Mesendoderm (in vitro differentiated cells): ENCODE measurements at regions not wholly inside any gene's neighbourhood (a gene's known extent, or its start where the extent isn't known, plus 50 kb on each side); places are given as distances from the start of the nearest gene placed in this dataset.

Experiments used
- DNase-seq: peaks from one replicate; pipeline ENCODE4 v3.0.0; 2013
- H2AK5ac ChIP-seq: 2 replicates; pipeline ENCODE4 v1.6.1; 2013; ENCODE audit warnings: low read length, inconsistent platforms
- H2BK120ac ChIP-seq: 2 replicates; pipeline ENCODE4 v1.6.1; 2013; ENCODE audit warnings: low read depth, mild to moderate bottlenecking, low read length, moderate library complexity, mixed read lengths
- H2BK15ac ChIP-seq: replicated peaks from 2 replicates; pipeline ENCODE4 v1.6.1; 2013; ENCODE audit warnings: low read depth, mild to moderate bottlenecking, moderate library complexity
- H2BK5ac ChIP-seq: 2 replicates; pipeline ENCODE4 v1.6.1; 2013; ENCODE audit warnings: low read length, inconsistent platforms
- H3K18ac ChIP-seq: 2 replicates; pipeline ENCODE4 v1.6.1; 2013; ENCODE audit warnings: mild to moderate bottlenecking, low read length, mixed read lengths
- H3K23ac ChIP-seq: one replicate; pipeline ENCODE4 v1.6.1; 2013; ENCODE audit warnings: low read length
- H3K27ac ChIP-seq: 2 replicates; pipeline ENCODE4 v1.5.1; 2013; ENCODE audit warnings: low read depth, mild to moderate bottlenecking, inconsistent platforms, low read length, moderate library complexity
- H3K27me3 ChIP-seq: 2 replicates; pipeline ENCODE4 v1.6.1; 2013; ENCODE audit warnings: low read length, control low read depth, mild to moderate bottlenecking, inconsistent platforms; ENCODE audit not compliant: insufficient read depth, poor library complexity
- H3K36me3 ChIP-seq: 2 replicates; pipeline ENCODE4 v1.6.1; 2013; ENCODE audit warnings: low read length, inconsistent platforms; ENCODE audit not compliant: control insufficient read depth, insufficient read depth
- H3K4ac ChIP-seq: one replicate; pipeline ENCODE4 v1.6.1; 2013; ENCODE audit warnings: low read depth, mild to moderate bottlenecking, low read length, moderate library complexity
- H3K4me1 ChIP-seq: 2 replicates; pipeline ENCODE4 v1.6.1; 2013; ENCODE audit warnings: low read depth, low read length, inconsistent platforms; ENCODE audit not compliant: control insufficient read depth
- H3K4me2 ChIP-seq: 2 replicates; pipeline ENCODE4 v1.6.1; 2013; ENCODE audit warnings: low read length
- H3K4me3 ChIP-seq: 2 replicates; pipeline ENCODE4 v1.5.1; 2013; ENCODE audit warnings: mild to moderate bottlenecking, low read length
- H3K56ac ChIP-seq: one replicate; pipeline ENCODE4 v1.6.1; 2013; ENCODE audit warnings: low read length
- H3K79me1 ChIP-seq: 2 replicates; pipeline ENCODE4 v1.6.1; 2013; ENCODE audit warnings: low read length, inconsistent platforms
- H3K79me2 ChIP-seq: 2 replicates; pipeline ENCODE4 v1.6.1; 2013; ENCODE audit warnings: mild to moderate bottlenecking, low read length; ENCODE audit not compliant: control insufficient read depth, insufficient read depth
- H3K9ac ChIP-seq: 2 replicates; pipeline ENCODE4 v1.6.1; 2013; ENCODE audit warnings: low read length, inconsistent platforms
- H4K5ac ChIP-seq: one replicate; pipeline ENCODE4 v1.6.1; 2013; ENCODE audit warnings: low read length
- H4K8ac ChIP-seq: one replicate; pipeline ENCODE4 v1.6.1; 2013; ENCODE audit warnings: low read depth, mild to moderate bottlenecking, control low read depth, low read length, moderate library complexity
- WGBS: extraction: QIAGEN DNeasy Blood & Tissue Kit; methylation state at CpG from one replicate; pipeline ENCODE4 v1.1.7; 2013; ENCODE audit warnings: low lambda C conversion rate, missing lambda C conversion rate; ENCODE audit not compliant: insufficient coverage; ENCODE audit errors: extremely low coverage; 5-methylcytosine and 5-hydroxymethylcytosine counted together

GRCh38 chr18:78789850-78790249, 189.8 kb upstream of the SALL3 start:
- Histone ChIP-seq H4K5ac (no peak overlapping the region), H2BK15ac (no peak overlapping the region), H3K79me2 (no peaks in the 10 kb centered on the region), H3K18ac (no peak overlapping the region), H3K36me3 (no peaks in the 10 kb centered on the region), H3K56ac (no peak overlapping the region), H3K79me1 (no peaks in the 10 kb centered on the region), H2BK5ac (no peak overlapping the region), H2AK5ac (no peak overlapping the region), H3K27ac (no peak overlapping the region), H3K4me2 (no peak overlapping the region), H3K4me1 (no peaks in the 10 kb centered on the region), H4K8ac (no peak overlapping the region), H3K27me3 (no peaks in the 10 kb centered on the region), H3K4ac (no peak overlapping the region), H3K4me3 (no peak overlapping the region), H3K9ac (no peak overlapping the region), H3K23ac (no peak overlapping the region), H2BK120ac (no peak overlapping the region)
- no CpG with 5 or more reads among the region's 11 CpGs for WGBS
- DNase-seq, result no peak

- Histone ChIP-seq H3K79me1 (no peaks in the 10 kb centered on the region), H2BK5ac (no peak overlapping the region), H2BK15ac (no peak overlapping the region), H2BK120ac (no peak overlapping the region), H3K27ac (no peak overlapping the region), H3K18ac (no peak overlapping the region), H3K4me3 (no peak overlapping the region), H3K56ac (no peak overlapping the region), H3K23ac (no peak overlapping the region), H4K5ac (no peak overlapping the region), H2AK5ac (no peak overlapping the region), H3K4me2 (no peak overlapping the region), H3K4ac (no peak overlapping the region), H3K27me3 (no peaks in the 10 kb centered on the region), H4K8ac (no peak overlapping the region), H3K36me3 (no peaks in the 10 kb centered on the region), H3K9ac (no peak overlapping the region), H3K4me1 (no peaks in the 10 kb centered on the region), H3K79me2 (no peaks in the 10 kb centered on the region)
- no CpG with 5 or more reads among the region's 6 CpGs for WGBS
- DNase-seq, result no peak
Measured at GRCh38 chr18:78790511-78790910, 189.1 kb upstream of the SALL3 start.

GRCh38 chr18:78790960-78791359, 188.7 kb upstream of the SALL3 start:
- Histone ChIP-seq H3K4me2 (no peak overlapping the region), H3K4me3 (no peak overlapping the region), H2BK15ac (no peak overlapping the region), H4K5ac (no peak overlapping the region), H3K56ac (no peak overlapping the region), H3K23ac (no peak overlapping the region), H3K79me1 (no peaks in the 10 kb centered on the region), H3K4ac (no peak overlapping the region), H4K8ac (no peak overlapping the region), H3K9ac (no peak overlapping the region), H2AK5ac (no peak overlapping the region), H3K27ac (no peak overlapping the region), H2BK5ac (no peak overlapping the region), H3K18ac (no peak overlapping the region), H2BK120ac (no peak overlapping the region), H3K4me1 (no peaks in the 10 kb centered on the region), H3K27me3 (no peaks in the 10 kb centered on the region), H3K36me3 (no peaks in the 10 kb centered on the region), H3K79me2 (no peaks in the 10 kb centered on the region)
- DNase-seq, result no peak
- WGBS, result no CpG with 5 or more reads among the region's 11 CpGs

- H3K4me2 ChIP-seq, result no peak overlapping the region
- no peaks in the 10 kb centered on the region for H3K27me3 ChIP-seq
- no peak overlapping the region for H2BK120ac ChIP-seq
- H2BK15ac ChIP-seq, result no peak overlapping the region
- H2AK5ac ChIP-seq, result no peak overlapping the region
- no peak overlapping the region for H3K9ac ChIP-seq
- H3K36me3 ChIP-seq, result no peaks in the 10 kb centered on the region
- no peak overlapping the region for H3K27ac ChIP-seq
- H2BK5ac ChIP-seq, result no peak overlapping the region
- H3K56ac ChIP-seq, result no peak overlapping the region
- DNase-seq, result no peak
- H3K18ac ChIP-seq, result no peak overlapping the region
- H4K8ac ChIP-seq, result no peak overlapping the region
- H3K4me3 ChIP-seq, result no peak overlapping the region
- H3K4me1 ChIP-seq, result no peaks in the 10 kb centered on the region
- no peak overlapping the region for H3K23ac ChIP-seq
- H4K5ac ChIP-seq, result no peak overlapping the region
- H3K79me2 ChIP-seq, result no peaks in the 10 kb centered on the region
- no peak overlapping the region for H3K4ac ChIP-seq
- WGBS, result no CpG with 5 or more reads among the region's 9 CpGs
- H3K79me1 ChIP-seq, result no peaks in the 10 kb centered on the region
Measured at GRCh38 chr18:78792094-78792493, 187.5 kb upstream of the SALL3 start.

- Histone ChIP-seq H3K9ac (no peak overlapping the region), H4K8ac (no peak overlapping the region), H3K4me2 (no peak overlapping the region), H3K79me1 (no peaks in the 10 kb centered on the region), H3K27ac (no peak overlapping the region), H3K36me3 (no peaks in the 10 kb centered on the region), H3K23ac (no peak overlapping the region), H3K4me1 (no peaks in the 10 kb centered on the region), H2BK15ac (no peak overlapping the region), H2AK5ac (no peak overlapping the region), H3K4me3 (no peak overlapping the region), H3K4ac (no peak overlapping the region), H3K18ac (no peak overlapping the region), H2BK120ac (no peak overlapping the region), H2BK5ac (no peak overlapping the region), H3K79me2 (no peaks in the 10 kb centered on the region), H3K56ac (no peak overlapping the region), H3K27me3 (no peaks in the 10 kb centered on the region), H4K5ac (no peak overlapping the region)
- WGBS, result no CpG with 5 or more reads among the region's 20 CpGs
- no peak for DNase-seq
Measured at GRCh38 chr18:78792736-78793135, 186.9 kb upstream of the SALL3 start.

- H2AK5ac ChIP-seq, result no peak overlapping the region
- no CpG with 5 or more reads among the region's 19 CpGs for WGBS
- no peaks in the 10 kb centered on the region for H3K79me1 ChIP-seq
- H3K23ac ChIP-seq, result no peak overlapping the region
- no peak overlapping the region for H3K9ac ChIP-seq
- H2BK5ac ChIP-seq, result no peak overlapping the region
- peak; percentile 17 for DNase-seq
- no peak overlapping the region for H3K27ac ChIP-seq
- no peak overlapping the region for H3K56ac ChIP-seq
- H3K79me2 ChIP-seq, result no peaks in the 10 kb centered on the region
- no peak overlapping the region for H3K4ac ChIP-seq
- no peak overlapping the region for H3K18ac ChIP-seq
- H2BK15ac ChIP-seq, result no peak overlapping the region
- H3K4me1 ChIP-seq, result no peaks in the 10 kb centered on the region
- H4K5ac ChIP-seq, result no peak overlapping the region
- no peaks in the 10 kb centered on the region for H3K27me3 ChIP-seq
- H3K36me3 ChIP-seq, result no peaks in the 10 kb centered on the region
- no peak overlapping the region for H4K8ac ChIP-seq
- no peak overlapping the region for H2BK120ac ChIP-seq
- no peak overlapping the region for H3K4me2 ChIP-seq
- no peak overlapping the region for H3K4me3 ChIP-seq
Measured at GRCh38 chr18:78793313-78794070, 186.1 kb upstream of the SALL3 start.
